GM12873 (cell line): ENCODE measurements at regions not wholly inside any gene's neighbourhood (a gene's known extent, or its start where the extent isn't known, plus 50 kb on each side); places are given as distances from the start of the nearest gene placed in this dataset.

Source experiments
- CTCF ChIP-seq: IDR thresholded peaks from 2 replicates; pipeline ENCODE4 v1.5.1; 2012; ENCODE audit warnings: low read depth, mild to moderate bottlenecking, moderate library complexity, low read length, control low read depth; ENCODE audit not compliant: insufficient read depth; ENCODE audit errors: missing control alignments

- TF ChIP-seq CTCF, result no peak
Measured at GRCh38 chr6:167398214-167399050, 73.5 kb downstream of the TTLL2 start.

- TF ChIP-seq CTCF, result no peak
Measured at GRCh38 chr6:167399051-167399387, 74.1 kb downstream of the TTLL2 start.

- no peak for TF ChIP-seq CTCF
Measured at GRCh38 chr6:167399599-167399998, 74.7 kb downstream of the TTLL2 start.

- TF ChIP-seq CTCF, result no peak
Measured at GRCh38 chr6:167400482-167401138, 75.7 kb downstream of the TTLL2 start.

DNA sequence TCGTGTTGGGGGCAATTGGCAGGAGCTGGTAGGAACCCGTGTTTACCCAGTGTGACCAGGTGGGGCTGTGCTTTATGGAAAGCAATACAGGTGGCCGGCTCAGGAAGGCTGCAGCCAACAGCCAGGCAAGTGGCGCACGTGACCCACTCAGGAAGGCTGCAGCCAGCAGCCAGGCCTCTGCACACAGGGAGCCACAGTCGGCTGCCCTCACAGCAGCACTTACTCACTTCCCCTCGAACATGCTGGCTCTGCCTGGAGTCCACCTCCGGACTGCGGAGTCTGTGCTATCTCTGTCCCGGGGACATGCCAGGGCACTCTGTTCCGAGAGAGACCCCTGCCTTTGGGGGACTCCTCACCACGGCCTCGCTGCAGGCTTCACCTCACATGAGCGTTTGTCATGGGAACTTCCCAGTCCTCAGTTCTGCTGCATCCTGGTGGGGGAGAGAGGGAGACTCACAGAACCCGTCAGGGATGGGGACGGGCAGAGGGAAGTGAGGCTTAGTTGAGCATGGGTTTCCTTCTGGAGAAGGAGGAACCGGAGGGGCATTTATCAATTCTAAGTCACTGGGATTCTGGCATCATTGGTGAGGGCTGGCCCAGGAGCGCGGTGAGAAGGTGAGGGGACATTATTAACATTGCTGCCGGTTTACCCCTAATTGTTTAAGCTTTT, 76.8 kb downstream of the TTLL2 start:
- no peak for TF ChIP-seq CTCF

DNA sequence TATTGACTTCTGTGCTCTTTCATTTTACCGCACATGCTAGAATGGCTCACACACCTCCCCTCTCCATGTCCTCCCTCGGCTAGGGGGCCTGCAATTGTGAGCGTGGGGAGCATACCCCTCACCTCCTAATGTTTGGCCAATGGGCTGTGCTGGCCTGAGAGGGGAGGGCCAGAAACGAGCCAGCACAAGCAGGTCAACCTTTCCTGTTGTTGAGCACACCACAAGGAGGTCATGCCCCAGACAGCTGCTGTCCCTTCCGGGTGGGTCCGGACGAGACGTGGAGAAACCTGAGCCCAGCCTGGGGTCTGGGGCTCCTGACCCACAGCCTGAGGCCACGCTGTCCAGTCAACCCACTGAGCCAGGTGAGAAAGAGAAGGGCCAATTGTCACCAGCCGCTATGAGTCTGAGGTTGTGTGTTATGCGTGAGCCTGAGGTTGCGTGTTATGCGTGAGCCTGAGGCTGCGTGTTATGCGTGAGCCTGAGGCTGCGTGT, 77.4 kb downstream of the TTLL2 start:
- no peak for TF ChIP-seq CTCF

- TF ChIP-seq CTCF, result no peak
Measured at GRCh38 chr6:167403427-167403826, 78.5 kb downstream of the TTLL2 start.
